DND-41 (cell line): ENCODE measurements at regions not wholly inside any gene's neighbourhood (a gene's known extent, or its start where the extent isn't known, plus 50 kb on each side); places are given as distances from the start of the nearest gene placed in this dataset.

Experiments used
- ATAC-seq: fragments of 200-7000 bp; cut with Tn5 transposase; 3 replicates; pipeline ENCODE4 v1.9.1; 2021; ENCODE audit warnings: low read depth; ENCODE audit not compliant: insufficient read depth
- DNase-seq: peaks from one replicate; pipeline ENCODE4 v3.0.0-alpha.2; 2020
- H2AFZ ChIP-seq: 2 replicates; pipeline ENCODE4 v1.6.0; 2012; ENCODE audit warnings: low read depth, low read length
- H3K27ac ChIP-seq: 2 replicates; pipeline ENCODE4 v1.5.1; 2012; ENCODE audit warnings: low read length, inconsistent platforms
- H3K27me3 ChIP-seq: fragments of 200-600 bp; sonication (generic); 2 replicates; pipeline ENCODE4 v1.6.0; 2012; ENCODE audit warnings: low read length, mild to moderate bottlenecking, inconsistent platforms; ENCODE audit not compliant: insufficient read depth, poor library complexity
- H3K36me3 ChIP-seq: 2 replicates; pipeline ENCODE4 v1.5.1; 2012; ENCODE audit warnings: low read length, inconsistent platforms; ENCODE audit not compliant: insufficient read depth
- H3K4me1 ChIP-seq: 2 replicates; pipeline ENCODE4 v1.5.1; 2012; ENCODE audit warnings: mild to moderate bottlenecking, low read length; ENCODE audit not compliant: insufficient read depth
- H3K4me2 ChIP-seq: 2 replicates; pipeline ENCODE4 v1.6.0; 2012; ENCODE audit warnings: mild to moderate bottlenecking, moderate library complexity, low read length, inconsistent platforms; ENCODE audit not compliant: insufficient read depth
- H3K4me3 ChIP-seq, 2 experiments: fragments of 200-600 bp in 1 of 2; shearing (Covaris generic) in 1 of 2; 2 replicates each; pipeline ENCODE4 v1.5.1; 2012 to 2016; ENCODE audit warnings: inconsistent platforms in 2 of 2, low read length in 2 of 2, mild to moderate bottlenecking in 2 of 2, low read depth in 1 of 2, moderate library complexity in 1 of 2
- H3K79me2 ChIP-seq: 2 replicates; pipeline ENCODE4 v1.6.0; 2012; ENCODE audit warnings: low read length, inconsistent platforms; ENCODE audit not compliant: insufficient read depth
- H3K9ac ChIP-seq: 2 replicates; pipeline ENCODE4 v1.6.0; 2012; ENCODE audit warnings: low read depth, mild to moderate bottlenecking, inconsistent platforms, low read length, moderate library complexity
- H3K9me3 ChIP-seq: 2 replicates; pipeline ENCODE4 v1.5.1; 2012; ENCODE audit warnings: low read length, moderate library complexity, mild to moderate bottlenecking, inconsistent platforms; ENCODE audit not compliant: insufficient read depth, severe bottlenecking
- H4K20me1 ChIP-seq: 2 replicates; pipeline ENCODE4 v1.6.0; 2012; ENCODE audit warnings: low read length; ENCODE audit not compliant: insufficient read depth
- EZH2 ChIP-seq: IDR thresholded peaks from 3 replicates; pipeline ENCODE4 v1.6.1; 2012; ENCODE audit warnings: borderline replicate concordance, low read depth, mild to moderate bottlenecking, moderate library complexity, low read length, inconsistent platforms; ENCODE audit not compliant: severe bottlenecking
- TF ChIP-seq, protein P1 (sequence below): IDR thresholded peaks from 2 replicates; pipeline ENCODE4 v1.5.1; 2012; ENCODE audit warnings: borderline replicate concordance, low read length, moderate library complexity, mild to moderate bottlenecking; ENCODE audit not compliant: poor library complexity, severe bottlenecking; ENCODE audit errors: extremely low read depth

- ATAC-seq = no peak
- no peak overlapping the region for H3K4me2 ChIP-seq
- no peaks in the 10 kb centered on the region for H3K79me2 ChIP-seq
- H3K9me3 ChIP-seq = no peaks in the 10 kb centered on the region
- no peak for TF ChIP-seq EZH2
- TF ChIP-seq, protein P1, sequence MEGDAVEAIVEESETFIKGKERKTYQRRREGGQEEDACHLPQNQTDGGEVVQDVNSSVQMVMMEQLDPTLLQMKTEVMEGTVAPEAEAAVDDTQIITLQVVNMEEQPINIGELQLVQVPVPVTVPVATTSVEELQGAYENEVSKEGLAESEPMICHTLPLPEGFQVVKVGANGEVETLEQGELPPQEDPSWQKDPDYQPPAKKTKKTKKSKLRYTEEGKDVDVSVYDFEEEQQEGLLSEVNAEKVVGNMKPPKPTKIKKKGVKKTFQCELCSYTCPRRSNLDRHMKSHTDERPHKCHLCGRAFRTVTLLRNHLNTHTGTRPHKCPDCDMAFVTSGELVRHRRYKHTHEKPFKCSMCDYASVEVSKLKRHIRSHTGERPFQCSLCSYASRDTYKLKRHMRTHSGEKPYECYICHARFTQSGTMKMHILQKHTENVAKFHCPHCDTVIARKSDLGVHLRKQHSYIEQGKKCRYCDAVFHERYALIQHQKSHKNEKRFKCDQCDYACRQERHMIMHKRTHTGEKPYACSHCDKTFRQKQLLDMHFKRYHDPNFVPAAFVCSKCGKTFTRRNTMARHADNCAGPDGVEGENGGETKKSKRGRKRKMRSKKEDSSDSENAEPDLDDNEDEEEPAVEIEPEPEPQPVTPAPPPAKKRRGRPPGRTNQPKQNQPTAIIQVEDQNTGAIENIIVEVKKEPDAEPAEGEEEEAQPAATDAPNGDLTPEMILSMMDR = no peak
- H3K27ac ChIP-seq = no peak overlapping the region
- no peak overlapping the region for H3K9ac ChIP-seq
- H2AFZ ChIP-seq = no peak overlapping the region
- H3K4me3 ChIP-seq = no peak overlapping the region
- no peaks in the 10 kb centered on the region for H4K20me1 ChIP-seq
- no peaks in the 10 kb centered on the region for H3K4me1 ChIP-seq
- H3K27me3 ChIP-seq = no peaks in the 10 kb centered on the region
- H3K36me3 ChIP-seq = no peaks in the 10 kb centered on the region
- no peak for DNase-seq
Measured at GRCh38 chr2:33735096-33735495, 136.0 kb upstream of the FAM98A start.

DNA sequence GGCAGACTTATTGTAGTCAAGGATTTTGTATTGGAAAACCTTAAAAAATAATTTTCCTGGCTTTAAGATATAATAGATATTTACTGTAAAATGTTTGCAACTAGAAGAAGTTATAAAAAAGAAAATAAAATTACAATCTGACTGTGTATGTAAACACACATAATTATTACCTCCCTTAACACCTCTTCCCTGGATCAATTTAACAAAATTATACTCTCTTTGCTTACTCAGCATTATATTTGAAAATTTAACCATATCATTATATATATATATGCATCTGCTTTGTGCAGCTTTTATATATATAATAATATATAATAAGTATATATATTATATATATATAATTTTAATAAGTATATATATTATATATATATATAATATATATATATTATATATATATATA is 131.7 kb upstream of the FAM98A start:
- Histone ChIP-seq H3K27ac (no peak overlapping the region), H3K36me3 (no peaks in the 10 kb centered on the region), H3K4me2 (no peak overlapping the region), H3K4me1 (no peaks in the 10 kb centered on the region), H3K27me3 (no peaks in the 10 kb centered on the region), H3K9ac (no peak overlapping the region), H4K20me1 (no peaks in the 10 kb centered on the region), H3K4me3 (no peak overlapping the region), H3K9me3 (no peaks in the 10 kb centered on the region), H3K79me2 (no peaks in the 10 kb centered on the region), H2AFZ (no peak overlapping the region)
- no peak for DNase-seq
- TF ChIP-seq, protein P1 = no peak
- TF ChIP-seq EZH2 = no peak
- ATAC-seq = no peak

DNA sequence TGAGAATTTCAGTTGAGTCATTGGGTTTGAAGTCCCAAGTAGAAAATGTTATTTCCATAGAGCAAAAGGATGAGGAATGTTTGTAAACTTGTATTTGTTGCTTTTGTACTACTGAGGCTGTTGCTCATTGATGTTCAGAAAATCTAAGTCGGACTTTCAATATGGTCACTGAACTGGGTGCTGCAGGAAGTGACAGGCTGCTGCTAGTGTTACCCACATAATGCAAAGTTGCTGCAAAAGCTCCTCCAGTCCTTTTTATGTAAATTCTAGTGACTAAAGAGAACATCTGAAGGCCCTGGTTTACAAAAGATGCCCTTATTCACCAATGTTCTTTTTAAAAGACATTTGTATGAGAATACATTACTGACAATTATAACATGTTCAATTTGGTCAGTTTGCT is 131.1 kb upstream of the FAM98A start:
- no peaks in the 10 kb centered on the region for H3K27me3 ChIP-seq
- no peak overlapping the region for H3K27ac ChIP-seq
- H2AFZ ChIP-seq = no peak overlapping the region
- no peaks in the 10 kb centered on the region for H3K79me2 ChIP-seq
- no peak overlapping the region for H3K4me3 ChIP-seq
- ATAC-seq (no peak), DNase-seq (no peak)
- TF ChIP-seq, protein P1 = no peak
- no peak for TF ChIP-seq EZH2
- no peaks in the 10 kb centered on the region for H3K36me3 ChIP-seq
- H4K20me1 ChIP-seq = no peaks in the 10 kb centered on the region
- H3K4me1 ChIP-seq = no peaks in the 10 kb centered on the region
- no peaks in the 10 kb centered on the region for H3K9me3 ChIP-seq
- H3K9ac ChIP-seq = no peak overlapping the region
- no peak overlapping the region for H3K4me2 ChIP-seq

- TF ChIP-seq, protein P1 = no peak
- TF ChIP-seq EZH2 = no peak
- no peaks in the 10 kb centered on the region for H3K27me3 ChIP-seq
Measured at GRCh38 chr2:33729353-33729752, 130.3 kb upstream of the FAM98A start.

More at GRCh38 chr2:33729353-33729752, 130.3 kb upstream of the FAM98A start:
- Histone ChIP-seq H2AFZ (no peak overlapping the region), H3K36me3 (no peaks in the 10 kb centered on the region), H3K4me2 (no peak overlapping the region), H3K9me3 (no peaks in the 10 kb centered on the region), H4K20me1 (no peaks in the 10 kb centered on the region), H3K4me1 (no peaks in the 10 kb centered on the region), H3K27ac (no peak overlapping the region), H3K79me2 (no peaks in the 10 kb centered on the region), H3K4me3 (no peak overlapping the region), H3K9ac (no peak overlapping the region)
- DNase-seq (no peak), ATAC-seq (no peak)
